ENCODE measurements at regions not wholly inside any gene's neighbourhood (a gene's known extent, or its start where the extent isn't known, plus 50 kb on each side); places are given as distances from the start of the nearest gene placed in this dataset.

DNA sequence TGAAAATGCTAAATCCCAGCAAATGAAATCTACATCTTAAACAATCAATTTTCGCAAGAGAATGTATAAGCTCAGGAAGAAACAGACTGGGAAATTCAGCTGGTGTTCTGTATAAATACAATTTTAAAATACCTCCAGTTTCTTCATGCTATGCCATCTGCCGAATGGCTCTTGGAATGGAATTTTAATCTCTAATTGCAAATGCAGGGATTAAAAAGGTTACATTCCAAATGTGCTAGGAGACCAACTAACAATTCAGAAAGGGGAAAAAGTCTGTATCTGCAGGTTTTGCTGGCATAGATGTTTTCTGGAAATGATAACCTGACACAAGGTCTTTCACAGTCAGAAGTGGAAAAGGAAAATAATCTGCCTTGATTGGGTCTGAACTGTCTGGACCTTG, 379.7 kb downstream of the MAT2B start:
- TF ChIP-seq, protein P1, sequence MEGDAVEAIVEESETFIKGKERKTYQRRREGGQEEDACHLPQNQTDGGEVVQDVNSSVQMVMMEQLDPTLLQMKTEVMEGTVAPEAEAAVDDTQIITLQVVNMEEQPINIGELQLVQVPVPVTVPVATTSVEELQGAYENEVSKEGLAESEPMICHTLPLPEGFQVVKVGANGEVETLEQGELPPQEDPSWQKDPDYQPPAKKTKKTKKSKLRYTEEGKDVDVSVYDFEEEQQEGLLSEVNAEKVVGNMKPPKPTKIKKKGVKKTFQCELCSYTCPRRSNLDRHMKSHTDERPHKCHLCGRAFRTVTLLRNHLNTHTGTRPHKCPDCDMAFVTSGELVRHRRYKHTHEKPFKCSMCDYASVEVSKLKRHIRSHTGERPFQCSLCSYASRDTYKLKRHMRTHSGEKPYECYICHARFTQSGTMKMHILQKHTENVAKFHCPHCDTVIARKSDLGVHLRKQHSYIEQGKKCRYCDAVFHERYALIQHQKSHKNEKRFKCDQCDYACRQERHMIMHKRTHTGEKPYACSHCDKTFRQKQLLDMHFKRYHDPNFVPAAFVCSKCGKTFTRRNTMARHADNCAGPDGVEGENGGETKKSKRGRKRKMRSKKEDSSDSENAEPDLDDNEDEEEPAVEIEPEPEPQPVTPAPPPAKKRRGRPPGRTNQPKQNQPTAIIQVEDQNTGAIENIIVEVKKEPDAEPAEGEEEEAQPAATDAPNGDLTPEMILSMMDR (IDR thresholded peaks at IDR 0.05): no peak
- no peak for TF ChIP-seq POLR2A (IDR thresholded peaks at IDR 0.05)
